DMS153 (cell line): ENCODE measurements at regions not wholly inside any gene's neighbourhood (a gene's known extent, or its start where the extent isn't known, plus 50 kb on each side); places are given as distances from the start of the nearest gene placed in this dataset.
"Not testable (repeated sequence)": the region's sequence is repeated elsewhere in the genome, so short reads cannot be mapped to it uniquely, and the experiment has no call there.

Experiments used
- DNase-seq: peaks from one replicate; lab custom pipeline; 2025; lab: John Stamatoyannopoulos, UW

DNA sequence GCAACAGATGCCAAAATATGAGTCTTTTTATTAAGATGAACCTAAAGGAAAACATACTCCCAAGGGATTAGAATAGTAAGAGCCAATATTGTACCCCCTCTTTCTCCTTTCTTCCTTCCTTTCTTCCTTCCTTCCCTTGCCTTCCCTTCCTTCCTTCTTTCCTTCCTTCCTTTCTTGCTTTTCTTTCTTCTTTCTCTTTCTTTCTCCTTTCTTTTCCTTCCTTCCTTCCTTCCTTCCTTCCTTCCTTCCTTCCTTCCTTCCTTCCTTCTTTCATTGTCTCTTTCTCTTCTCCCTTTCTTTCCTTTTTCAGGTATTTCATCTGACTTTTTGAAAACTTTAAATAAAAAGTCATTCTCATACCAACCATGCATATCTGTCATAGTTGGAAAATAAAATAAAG lies 892.5 kb downstream of the LRFN5 start:
- DNase-seq: no peak

DNA sequence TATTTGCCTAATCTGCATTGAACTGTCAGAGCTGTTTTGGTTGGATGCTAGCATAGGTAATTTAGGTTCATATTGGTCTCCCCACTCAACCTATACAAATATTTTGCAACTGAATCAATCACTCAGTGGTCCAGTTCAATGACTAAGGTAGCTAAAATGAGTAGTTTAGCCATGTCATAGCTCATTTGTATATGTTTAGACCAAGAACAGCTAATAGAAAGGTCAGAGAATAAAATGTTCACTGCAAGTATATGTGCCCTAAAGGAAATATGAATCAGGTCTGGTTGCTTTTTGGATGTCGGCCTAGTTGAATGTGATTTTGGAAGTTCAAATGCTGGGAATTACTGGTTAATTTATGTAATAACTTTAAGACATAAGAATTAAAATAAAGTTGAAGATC lies 883.9 kb downstream of the LRFN5 start:
- no peak for DNase-seq

- DNase-seq: no peak
Observed at GRCh38 chr14:42488965-42489364, 882.3 kb downstream of the LRFN5 start.

GRCh38 chr14:42482345-42482971 lies 875.8 kb downstream of the LRFN5 start:
- DNase-seq: not testable (repeated sequence)

GRCh38 chr14:42481714-42482113 lies 875.0 kb downstream of the LRFN5 start:
- not testable (repeated sequence) for DNase-seq

- no peak for DNase-seq
Observed at GRCh38 chr14:42480255-42480654, 873.6 kb downstream of the LRFN5 start.

GRCh38 chr14:42475289-42475688 lies 868.6 kb downstream of the LRFN5 start:
- DNase-seq: no peak

GRCh38 chr14:42470427-42470719 lies 863.7 kb downstream of the LRFN5 start:
- DNase-seq: no peak

- no peak for DNase-seq
Observed at GRCh38 chr14:42469637-42470426, 863.2 kb downstream of the LRFN5 start.

DNA sequence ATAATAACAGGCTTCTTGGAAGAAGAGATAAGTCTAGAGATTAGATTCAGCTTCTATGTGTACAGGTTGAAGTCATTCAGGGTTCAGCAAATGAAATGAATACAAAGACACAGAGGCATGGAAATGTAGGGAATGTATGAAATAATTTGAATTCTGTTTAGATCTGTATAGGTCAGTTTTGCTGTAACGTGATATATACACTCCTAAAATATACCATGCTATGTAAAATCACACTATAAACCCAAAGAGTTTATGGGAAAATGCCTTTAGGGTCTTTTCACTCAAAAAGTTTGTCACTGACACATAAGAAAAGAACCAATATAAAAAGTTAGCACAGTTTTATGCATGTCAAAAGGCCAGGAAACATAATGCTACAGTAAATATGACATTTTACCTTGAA lies 854.0 kb downstream of the LRFN5 start:
- no peak for DNase-seq

- DNase-seq: no peak
Observed at GRCh38 chr14:42459171-42459685, 852.6 kb downstream of the LRFN5 start.

DNA sequence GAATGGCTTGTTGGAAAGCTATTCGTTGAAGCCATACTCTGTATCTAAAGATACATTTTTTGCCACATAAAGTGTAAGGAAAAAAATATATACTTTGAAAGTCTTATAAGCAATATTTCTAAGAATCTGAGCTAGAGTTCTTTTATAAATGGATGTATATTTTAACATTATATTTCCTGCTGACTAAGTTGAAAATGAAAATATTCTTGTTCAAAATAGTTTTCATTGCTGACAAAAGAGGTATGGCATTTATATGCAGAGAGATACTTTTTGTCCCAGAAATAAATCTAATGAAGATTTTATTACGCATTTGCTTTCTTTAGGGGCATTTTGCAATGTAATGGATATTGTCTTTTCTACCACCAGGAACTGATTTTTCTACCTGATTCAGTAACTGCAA lies 834.9 kb downstream of the LRFN5 start:
- no peak for DNase-seq

DNA sequence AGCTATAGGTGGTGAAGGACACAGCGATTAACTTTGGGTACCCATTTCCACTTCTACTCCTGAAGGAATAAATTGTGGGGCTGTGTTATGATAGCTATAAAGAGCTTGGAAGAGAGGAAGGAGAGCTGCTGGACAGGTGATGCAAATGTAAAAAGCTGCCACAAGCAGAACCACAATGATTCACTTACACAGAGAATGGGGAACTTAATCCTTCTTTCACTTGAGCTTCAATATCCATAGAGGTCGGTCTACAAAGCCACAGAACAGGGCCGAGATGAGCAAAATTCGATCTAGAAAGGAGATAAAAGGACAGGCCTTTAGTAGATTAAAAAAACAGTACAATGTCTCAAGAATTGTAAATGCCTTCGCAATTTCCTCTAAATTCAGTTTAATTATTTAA lies 831.1 kb downstream of the LRFN5 start:
- DNase-seq: no peak

GRCh38 chr14:42429401-42429800 lies 822.7 kb downstream of the LRFN5 start:
- DNase-seq: no peak

DNA sequence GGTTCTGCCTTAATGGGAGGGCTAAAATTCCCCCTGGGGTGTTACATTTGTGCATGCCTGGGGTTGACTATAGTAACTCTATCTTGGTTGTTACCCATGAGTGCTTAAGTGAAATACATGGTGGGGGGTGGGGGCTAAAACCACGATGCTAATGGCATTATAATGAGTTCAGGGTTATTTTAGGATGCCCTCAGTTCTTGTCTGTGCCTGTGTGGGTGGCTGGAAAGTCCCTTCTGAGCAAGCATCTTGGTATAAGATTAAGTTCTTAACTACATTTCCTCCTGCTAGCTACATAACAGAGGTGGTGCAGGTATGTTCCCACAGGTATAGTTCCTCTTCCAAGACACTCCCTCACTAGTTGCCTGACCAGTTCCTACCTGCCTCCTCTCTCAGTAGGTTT lies 822.3 kb downstream of the LRFN5 start:
- no peak for DNase-seq

DNA sequence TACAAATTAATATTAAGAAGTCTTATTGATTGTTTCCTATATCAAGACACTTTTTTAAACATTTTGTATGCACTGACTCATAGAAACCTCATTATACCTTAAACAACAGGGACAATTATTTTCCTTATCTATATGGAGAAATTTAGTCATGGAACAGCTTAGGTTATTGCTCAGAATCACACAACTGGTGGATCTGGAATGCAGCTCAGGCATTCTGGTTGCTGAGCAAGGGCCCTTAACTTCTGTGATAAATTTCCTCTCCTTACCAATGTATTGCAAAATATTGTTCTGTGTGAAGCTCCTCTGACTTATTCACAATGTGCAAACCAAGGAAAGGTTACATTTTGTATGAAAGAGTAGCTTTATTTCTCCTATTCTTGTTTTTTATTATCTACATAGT lies 817.8 kb downstream of the LRFN5 start:
- no peak for DNase-seq

DNA sequence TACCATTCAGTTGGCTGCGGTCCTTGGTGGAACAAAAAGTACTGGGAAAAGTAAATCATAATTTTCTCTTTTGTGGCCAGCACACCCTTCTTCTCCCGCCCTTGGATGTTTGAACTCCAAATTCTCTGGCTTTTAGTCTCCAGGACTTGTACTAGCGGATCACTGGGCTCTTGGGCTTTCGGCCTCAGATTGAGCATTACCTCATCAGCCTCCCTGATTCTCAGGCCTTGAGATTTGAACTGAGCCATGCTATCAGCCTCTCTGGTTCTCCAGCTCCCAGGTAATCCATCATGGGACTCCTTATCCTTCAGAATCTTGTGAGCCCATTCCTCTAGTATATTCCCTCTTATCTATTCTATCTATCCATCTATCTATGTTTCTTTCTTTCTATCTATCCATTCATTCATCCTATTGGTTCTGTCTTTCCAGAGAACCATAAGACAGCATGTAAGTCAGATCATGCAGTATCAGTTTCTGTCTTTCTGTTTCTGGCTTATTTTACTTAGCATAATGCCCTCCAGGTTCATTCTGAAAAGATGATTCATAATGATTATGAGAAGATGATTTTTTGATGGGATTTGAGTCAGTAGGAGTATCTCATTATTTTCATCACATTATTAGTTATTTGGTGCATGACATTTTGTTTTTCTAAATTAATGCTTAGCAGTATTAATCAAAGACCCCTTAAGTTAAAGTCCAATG lies 814.9 kb downstream of the LRFN5 start:
- no peak for DNase-seq

GRCh38 chr14:42420071-42420470 lies 813.4 kb downstream of the LRFN5 start:
- DNase-seq: no peak

GRCh38 chr14:42407153-42407552 lies 800.5 kb downstream of the LRFN5 start:
- no peak for DNase-seq

DNA sequence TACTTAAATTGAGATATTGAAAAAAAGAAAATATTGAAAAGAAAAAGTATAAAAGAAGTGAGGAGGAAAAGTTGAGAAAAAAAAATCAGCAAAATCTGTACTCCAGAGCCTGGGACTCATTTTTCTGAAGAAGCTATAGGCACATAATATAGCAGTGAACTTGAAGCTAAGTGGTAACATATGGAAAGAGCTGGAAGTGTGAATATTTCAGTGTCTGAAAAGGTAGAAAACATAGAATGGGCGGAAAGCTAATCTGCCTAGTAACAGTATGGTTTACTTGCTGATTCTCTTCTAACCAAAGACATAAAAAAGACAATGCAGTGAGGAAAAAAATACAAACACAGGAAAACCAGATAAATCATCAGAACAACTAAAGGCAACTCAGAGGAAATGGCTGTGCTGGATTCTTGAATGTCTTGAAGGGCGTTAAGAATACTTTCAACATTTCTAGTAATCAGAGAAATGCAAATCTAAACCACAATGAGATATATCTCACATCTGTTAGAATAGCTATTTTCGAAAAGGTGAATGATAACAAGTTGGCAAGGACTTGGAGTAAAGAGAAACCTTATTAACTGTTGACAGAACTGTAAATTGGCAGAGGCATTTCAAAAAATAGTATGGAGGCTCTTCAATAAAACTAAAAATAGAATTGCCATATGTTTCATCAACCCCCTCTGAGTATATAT lies 784.6 kb downstream of the LRFN5 start:
- DNase-seq: no peak

DNA sequence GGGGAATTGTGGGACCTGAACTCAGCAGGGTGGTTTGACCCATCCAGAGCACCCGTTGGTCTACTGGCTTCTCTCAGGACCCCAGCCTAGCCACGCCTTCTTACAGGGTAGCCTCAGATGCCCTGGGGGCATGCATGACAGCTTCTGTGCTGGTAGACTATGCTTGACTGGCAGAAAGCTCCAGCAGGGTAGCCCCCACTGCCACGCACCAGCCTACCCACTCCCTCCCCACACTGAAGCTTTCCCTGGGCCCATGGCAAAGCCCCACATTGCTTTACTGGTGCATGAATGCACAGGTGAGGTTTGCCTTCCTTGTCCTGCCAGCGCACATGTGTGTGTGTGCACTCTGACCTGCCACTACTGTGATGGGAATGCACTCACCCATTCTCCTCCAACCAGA lies 772.2 kb downstream of the LRFN5 start:
- DNase-seq: no peak

- DNase-seq: no peak
Observed at GRCh38 chr14:42378274-42378673, 771.6 kb downstream of the LRFN5 start.

- DNase-seq: no peak
Observed at GRCh38 chr14:42374332-42374731, 767.7 kb downstream of the LRFN5 start.
